Fibroblast of skin of back (primary cell): ENCODE measurements at regions not wholly inside any gene's neighbourhood (a gene's known extent, or its start where the extent isn't known, plus 50 kb on each side); places are given as distances from the start of the nearest gene placed in this dataset.
"Not testable (repeated sequence)": the region's sequence is repeated elsewhere in the genome, so short reads cannot be mapped to it uniquely, and the experiment has no call there.

Source experiments
- DNase-seq: peaks from one replicate; pipeline ENCODE4 v3.0.0-alpha.2; 2013

DNA sequence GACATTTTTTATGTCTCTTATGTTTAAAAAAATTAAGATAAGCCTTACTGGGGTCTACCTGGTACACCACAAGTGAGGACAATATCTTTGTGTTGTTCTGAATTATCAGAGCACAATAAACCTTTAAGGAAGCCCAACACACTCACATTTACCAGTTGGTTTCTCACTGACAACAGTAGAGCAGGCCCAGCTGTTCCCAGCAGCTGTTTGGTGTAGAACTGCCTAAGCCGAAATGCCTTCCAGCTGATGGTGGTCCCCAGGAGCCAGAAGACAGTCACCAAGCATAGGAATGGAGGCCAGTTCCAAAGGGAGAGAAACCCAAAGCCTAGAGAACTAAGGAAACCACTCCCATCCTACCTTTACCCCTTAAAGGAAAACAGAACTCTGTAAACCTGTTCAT is 428.6 kb upstream of the CAMK1G start:
- DNase-seq, result no peak

DNA sequence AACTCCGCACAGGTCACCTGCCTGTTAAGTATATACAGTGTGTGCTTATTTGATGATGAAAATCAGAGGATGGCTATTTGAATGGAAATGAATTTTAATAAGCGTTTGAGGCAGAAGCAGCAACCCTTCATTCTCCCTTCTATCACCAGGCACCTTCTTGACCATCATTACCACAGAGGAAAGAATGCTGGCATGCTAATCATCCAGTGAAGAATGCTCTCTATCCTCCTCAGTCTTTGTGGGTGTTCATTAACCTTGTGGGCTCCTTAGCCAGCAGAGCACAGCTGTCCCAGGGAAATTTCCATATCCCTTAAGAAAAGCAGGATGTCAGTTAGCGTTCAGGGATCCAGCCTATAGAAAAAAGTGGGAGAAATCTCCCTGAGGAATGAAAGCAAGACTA is 428.0 kb upstream of the CAMK1G start:
- DNase-seq, result no peak

DNA sequence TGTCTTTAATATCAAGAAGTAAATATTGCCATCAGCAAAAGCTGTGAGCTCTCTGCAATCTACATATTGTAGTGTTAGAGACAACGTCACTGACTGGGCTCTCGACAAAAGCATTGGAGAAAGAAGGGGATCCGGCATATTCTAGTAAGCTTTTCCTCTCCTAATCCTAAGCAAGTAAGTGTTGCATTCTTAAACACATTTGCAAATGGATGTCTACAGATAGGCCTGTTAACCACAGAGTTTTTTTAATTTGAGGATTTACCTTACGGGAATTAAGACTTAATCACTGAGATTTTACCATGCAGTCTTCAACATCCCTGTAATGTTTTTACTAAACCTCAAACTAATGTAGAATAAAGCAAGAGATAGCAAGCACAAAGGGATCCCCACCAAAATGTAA is 426.5 kb upstream of the CAMK1G start:
- DNase-seq, result no peak

DNA sequence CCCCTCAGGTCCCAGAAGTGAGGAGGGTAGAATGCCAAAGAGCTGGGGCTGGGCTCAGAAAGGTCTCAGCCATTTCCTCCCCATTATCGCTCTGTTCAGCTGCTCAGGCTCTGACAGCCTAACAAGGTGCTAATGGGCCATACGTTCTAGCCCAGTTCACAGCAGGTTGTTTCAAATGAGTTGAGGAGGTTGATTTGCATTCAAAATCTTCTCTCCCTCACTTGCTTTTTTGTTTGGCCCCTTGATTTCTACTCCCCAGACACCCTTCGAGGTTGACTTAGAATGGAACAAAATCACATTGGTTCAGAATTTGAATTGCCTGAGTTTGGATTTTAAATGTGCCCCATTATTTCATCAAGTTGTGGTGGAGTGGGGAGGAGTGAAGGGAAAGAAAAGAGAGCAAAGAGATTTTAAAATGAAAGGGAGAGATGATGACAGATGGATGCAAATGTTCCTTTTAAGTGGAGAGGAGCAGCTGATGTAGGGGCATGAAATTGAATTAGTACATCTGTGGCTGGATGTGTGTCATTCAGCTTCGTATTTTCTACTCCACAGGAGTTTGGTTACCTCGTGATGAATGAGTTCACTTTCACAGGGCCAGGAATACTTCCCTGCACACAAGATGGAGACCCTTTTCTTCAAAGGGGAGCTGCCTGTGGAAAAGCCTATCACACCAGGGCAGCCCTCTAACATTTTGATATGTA is 425.8 kb upstream of the CAMK1G start:
- no peak for DNase-seq

DNA sequence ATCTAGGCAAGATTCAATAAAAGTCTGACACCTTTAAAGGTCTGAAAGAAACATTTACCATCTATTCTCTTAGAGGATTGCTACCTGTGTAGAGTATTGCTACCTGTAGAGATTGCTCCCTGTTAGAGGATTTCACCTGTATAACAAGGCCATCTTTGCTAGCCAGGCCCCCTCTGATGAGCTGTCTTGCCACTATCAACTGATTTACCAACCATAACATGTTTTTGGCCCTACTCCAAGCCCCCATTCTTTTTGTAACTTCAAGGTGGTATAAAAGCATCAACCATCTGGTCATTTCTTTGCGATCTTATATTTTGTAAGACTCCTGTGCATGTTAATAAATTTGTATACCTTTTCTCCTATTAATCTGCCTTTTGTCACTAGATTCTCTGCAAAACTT is 424.7 kb upstream of the CAMK1G start:
- no peak for DNase-seq

DNA sequence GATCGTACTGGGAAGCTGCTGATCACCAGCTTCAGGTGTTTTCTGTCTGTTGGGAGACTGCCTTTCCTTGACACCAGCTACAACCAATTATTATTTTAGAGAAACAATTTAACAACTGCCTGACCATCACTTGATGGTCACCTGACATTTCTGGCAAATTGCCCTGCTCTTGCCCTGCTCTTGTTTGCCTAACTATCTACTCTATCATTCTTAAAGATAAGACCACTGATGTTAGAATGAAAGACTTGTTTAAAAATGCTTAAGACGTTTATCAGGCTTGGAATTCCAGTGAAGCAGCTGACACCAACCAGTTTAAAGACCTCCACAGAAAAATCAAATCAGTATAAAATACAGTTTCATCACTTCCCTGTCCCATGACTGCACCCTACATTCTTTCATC is 423.3 kb upstream of the CAMK1G start:
- no peak for DNase-seq

DNA sequence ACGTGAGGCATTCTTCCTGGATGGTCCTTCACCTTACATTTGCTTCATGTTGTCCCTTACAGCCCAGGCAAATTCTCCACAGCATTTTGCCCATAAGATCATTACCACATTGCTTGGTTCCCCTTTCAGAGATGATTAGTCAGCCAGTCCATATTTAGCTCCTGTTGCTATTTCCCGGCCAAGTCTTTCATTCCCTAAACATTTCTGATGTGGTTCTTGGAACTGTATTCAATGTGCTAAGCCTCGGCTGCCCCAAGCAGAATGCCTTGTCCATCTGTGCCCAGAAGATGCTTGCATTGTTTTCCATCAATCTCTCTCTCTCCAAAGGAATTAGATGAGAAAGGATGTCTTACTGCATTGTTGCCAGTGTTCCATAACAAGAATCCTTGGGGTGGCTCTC is 420.9 kb upstream of the CAMK1G start:
- DNase-seq, result no peak

DNA sequence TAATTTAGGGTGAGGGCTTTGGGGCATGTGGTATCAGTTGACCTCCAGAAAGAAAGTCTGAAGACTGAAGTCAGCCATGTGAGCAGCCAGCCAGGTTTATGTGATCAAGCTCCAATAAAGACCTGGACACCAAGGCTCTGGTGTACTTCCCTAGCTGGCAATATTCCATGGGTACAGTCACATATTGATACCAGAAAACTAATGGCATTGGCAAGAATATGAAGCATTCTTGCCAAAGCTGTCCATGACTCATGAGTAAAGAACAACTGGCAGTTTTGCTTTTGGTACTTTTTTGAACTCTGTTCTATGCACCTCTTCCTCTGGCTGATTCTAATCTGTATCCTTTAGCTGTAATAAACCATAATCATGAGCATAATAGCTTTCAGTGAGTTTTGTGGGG is 415.3 kb upstream of the CAMK1G start:
- DNase-seq, result no peak

DNA sequence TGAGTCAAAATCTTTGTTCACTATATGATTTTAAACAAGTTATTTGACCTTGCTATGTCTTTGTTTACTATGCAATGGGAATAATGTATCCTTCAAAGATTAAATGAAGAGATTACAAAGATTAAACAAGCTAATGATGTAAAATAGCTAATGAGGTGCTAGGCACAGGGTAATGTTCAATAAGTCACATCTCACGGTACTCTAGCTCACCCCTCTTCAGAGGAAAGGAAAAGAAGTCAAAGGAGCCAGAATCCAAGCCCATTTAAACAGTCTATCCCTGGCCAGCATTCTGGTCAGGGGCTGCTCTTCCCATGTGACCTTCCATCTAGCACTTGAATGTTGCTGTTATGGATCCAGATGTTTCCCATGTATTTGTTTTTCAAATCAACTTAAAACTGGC is 412.4 kb upstream of the CAMK1G start:
- no peak for DNase-seq

DNA sequence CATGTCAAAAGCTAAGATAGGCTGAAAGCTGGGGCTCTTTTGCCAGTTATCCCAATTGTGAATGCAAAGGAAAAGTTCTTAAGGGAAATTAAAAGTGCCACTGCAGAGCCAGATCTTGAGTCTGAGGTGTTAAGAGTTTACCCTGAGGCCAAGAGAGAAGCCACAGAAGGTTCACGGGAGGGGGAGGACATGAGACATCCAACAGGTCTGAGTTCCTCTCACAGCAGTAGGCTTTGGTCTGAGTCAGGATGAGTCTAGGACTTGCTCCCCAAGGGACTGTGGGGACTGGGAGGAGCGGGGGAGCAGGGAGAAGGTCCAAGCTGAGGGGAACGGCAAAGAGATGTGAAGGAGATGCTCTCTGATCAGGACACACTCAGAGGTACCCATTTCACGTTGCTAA is 411.2 kb upstream of the CAMK1G start:
- no peak for DNase-seq

DNA sequence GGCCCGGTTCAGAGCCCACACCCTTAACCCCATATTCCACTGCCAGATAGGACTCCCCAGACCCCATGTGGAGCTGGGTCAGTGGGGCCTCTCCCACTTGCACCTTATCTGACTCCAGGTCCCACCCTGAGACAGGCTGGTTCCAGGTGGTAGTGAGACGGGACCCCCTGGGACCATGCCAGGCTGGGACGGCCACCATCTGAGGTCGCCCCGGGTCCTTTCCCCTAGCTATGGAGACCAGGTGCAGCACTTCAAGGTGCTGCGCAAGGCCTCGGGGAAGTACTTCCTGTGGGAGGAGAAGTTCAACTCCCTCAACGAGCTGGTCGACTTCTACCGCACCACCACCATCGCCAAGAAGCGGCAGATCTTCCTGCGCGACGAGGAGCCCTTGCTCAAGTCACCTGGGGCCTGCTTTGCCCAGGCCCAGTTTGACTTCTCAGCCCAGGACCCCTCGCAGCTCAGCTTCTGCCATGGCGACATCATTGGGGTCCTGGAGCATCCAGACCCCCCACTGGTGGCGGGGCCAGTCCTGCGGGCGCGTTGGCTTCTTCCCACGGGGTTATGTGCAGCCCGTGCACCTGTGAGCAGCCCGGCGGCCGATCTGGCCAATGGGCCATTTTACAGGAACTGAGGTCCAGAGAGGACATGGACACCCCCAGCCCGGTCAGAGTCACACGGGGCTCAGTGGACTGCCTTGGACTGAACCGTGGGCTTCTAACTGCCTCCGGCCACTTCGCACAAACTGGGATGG is 410.5 kb upstream of the CAMK1G start:
- not testable (repeated sequence) for DNase-seq

DNA sequence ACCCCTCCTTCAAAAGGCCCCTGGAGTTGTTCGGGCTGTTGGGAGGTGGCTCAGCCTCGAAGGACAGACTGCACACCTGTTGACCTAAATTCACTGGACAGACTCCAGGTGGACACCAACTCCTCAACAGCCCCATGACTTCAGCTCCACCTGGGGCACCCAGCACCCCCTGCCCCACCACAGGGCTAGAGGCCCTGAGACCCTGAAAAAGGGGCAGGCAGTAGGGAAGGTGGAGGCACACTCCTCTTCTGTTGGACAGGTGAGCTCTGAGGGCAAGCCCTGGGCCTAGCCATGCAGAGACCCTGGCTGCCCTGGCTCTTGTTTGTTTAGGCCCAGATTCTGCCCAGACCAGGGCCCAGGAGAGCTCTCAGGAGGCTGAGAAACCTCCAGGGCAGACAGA is 409.7 kb upstream of the CAMK1G start:
- DNase-seq, result not testable (repeated sequence)

DNA sequence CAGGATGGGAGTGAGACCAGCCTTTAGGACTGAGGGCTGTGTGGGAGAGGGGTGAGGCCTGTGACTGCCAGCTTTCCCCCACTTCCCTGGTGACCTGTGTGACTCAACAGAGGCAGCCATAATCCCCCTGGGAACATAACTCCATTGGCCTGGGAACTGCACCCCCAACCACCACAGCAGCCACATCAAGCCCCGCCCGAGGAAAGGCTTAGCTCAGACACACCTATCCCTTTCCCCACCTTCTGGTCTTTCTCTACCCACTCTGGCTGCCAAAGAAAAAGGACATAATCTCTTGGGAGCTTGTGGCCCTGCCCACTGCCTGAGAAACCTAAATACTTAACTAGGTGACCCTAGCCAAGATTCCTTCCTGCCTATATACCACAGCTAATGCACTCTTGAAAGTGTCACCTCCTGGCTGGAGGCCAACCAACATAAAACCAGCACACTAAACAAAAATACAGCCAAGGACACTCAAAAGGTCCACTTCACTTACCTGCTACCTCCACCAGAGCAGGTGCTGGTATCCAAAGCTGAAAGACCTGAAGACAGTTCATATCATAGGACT is 406.6 kb upstream of the CAMK1G start:
- DNase-seq, result no peak

DNA sequence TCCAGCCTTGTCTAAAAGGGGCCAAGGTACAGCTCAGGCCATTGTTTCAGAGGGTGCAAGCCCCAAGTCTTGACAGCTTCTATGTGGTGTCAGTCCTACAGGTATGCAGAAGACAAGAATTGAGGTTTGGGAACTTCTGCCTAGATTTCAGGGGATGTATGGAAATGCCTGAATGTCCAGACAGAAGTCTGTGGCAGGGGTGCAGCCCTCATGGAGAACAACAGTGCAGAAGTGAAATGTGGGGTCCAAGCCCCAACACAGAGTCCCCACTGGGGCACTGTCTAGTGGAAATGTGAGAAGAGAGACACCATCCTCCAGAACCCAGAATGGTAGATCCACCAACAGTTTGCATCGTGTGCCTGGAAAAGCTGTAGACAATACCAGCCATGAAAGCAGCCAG is 400.3 kb upstream of the CAMK1G start:
- no peak for DNase-seq

DNA sequence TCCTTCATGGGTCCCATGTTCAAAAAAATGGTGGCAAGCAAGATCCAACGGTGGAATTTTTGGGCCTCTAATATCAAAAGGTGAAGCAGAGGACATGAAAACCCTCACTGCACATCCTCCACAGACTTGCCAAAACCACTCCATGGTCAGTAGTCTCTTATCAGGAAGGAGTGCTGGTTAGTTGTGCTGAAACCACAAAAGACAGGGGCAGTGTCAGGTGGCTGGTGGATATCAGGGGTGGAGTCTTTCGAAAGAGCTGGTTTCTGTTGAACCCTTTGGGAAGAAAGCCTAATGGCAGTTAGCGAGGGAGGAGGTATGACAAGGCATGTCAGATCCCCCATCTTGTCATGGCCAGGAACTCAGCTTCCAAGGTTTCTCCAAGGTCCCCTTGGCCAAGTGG is 395.9 kb upstream of the CAMK1G start:
- no peak for DNase-seq

DNA sequence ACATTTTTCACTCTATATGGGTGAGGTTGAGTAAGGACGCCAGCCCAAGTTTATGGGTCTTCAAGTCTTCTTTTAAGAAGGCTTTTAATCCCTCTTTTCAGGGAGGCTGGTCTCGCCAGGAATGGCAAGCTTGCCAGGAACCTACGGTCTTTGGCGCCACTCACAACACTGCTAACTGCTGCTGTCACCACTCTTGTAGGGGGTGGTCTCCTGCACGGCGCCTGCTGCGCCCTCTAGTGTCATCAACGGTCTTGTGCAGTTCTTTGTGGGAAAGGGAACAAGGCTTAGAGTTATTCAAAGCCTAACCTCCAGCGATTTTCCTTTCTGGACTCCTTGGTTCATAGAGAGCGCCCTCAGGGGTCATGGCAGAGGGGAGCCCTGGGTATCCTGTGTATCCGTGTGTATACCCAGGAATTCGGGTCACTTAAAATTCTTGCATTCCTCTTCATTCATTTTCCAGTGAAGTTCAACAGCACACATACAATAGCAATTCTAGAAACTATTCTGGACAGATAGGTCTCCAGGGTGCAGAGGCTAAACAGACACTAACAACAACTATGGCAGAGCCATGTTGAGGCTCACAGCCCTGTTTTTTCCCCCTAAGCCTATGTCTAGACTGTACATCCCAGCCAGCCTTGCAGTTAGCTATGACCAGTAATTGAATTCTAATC is 392.8 kb upstream of the CAMK1G start:
- DNase-seq, result peak; percentile 57

DNA sequence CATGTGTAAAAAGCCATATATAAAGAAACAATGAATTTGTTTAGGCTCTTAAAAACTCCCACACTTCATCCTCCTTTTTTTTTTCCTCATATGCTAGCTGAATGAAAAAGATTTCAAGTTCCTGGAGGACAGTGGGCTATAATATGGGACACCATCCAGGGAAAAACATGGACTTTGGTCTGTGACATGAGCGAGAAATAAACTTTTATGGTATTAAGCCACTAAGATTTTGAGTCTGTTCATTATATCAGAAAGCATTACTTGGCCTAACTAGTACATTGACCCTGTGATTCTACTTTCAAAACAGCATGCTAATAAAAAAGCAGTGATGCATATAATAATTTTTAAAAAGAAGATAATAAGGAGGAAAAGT is 392.3 kb upstream of the CAMK1G start:
- DNase-seq, result no peak

DNA sequence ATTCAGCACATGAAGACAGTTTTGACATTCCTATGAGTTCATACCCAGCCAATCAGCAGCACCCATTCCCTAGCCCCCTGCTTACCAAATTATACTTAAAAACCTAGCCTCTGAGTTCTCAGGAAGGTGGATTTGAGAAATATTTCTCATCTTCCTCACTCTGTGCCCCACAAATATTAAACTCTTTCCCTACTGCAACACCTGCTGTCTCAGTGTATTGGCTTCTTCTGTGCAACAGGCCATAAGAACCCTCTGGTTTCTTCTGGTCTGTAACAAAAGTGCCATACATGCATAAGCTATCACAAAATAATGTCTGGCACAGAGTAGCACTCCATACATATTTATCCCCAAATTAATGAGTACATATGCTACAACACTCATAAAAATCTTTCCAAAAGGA is 387.4 kb upstream of the CAMK1G start:
- DNase-seq, result no peak

DNA sequence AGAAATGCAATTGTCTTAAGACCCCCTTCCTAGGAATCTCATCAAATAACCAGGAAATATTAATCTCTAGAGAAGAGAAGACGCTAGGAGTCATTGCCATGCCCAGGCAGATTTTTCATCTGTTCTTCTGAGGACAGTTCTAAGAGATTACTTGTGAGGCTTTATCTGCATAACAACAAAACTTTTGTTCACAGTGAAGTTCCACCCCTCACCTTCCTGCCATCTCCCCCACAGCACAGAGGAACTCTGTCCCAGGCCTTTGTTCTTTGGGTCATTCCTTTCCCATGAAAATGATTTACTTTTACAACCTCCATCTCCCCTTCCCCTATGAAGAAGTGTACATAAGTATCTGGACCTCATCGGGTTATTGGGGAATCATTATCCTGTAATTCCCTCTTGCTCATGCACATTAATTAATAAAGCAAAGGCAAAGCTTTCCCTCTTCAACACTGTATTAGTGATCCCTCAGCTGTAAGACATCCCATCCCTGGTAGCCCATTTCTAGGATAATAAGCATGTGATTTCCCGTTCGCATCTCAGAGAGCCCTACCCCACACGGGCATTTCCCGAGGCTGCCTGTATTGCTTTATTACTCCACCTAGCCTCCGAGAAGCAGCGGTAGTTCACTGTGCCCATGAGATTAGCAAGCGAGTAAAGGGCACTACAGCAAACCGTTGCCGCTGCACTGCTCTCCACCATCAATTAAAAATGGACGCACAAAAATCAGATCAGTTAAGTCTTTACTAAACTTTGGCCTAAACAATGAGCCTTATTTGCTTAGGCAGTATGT is 384.4 kb upstream of the CAMK1G start:
- no peak for DNase-seq

DNA sequence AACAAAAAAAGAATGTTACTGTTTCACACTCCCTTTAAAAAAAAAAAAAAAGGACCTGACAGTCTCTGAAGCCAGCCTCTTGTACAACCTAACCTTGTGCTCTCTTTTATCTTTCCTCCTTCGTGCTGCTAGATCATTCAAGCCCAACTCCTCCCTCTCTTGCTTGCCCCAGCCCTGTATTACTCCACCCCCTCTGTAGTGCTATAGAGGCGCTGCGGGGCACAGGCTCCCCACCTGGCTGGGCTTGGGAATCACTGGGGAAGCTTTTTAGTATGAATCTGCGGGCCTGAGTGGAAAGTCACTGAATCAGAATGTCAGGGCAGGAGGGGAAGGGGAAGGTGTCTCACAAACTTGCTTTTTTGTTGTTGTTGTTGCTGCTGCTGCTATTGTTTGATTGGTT is 383.7 kb upstream of the CAMK1G start:
- DNase-seq, result no peak

DNA sequence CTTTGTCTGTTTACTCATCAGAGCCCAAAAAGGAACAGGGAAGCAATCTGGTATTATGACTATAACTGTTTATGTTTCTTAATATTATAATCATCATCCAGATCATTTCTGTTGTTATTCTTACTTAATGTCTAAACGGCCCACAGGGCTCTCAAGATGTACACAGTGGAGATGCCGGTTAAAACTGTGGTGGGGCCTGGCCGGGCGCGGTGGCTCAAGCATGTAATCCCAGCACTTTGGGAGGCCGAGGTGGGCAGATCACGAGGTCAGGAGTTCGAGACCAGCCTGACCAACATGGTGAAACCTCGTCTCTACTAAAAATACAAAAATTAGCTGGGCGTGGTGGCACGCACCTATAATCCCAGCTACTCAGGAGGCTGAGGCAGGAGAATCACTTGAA is 381.2 kb upstream of the CAMK1G start:
- not testable (repeated sequence) for DNase-seq

DNA sequence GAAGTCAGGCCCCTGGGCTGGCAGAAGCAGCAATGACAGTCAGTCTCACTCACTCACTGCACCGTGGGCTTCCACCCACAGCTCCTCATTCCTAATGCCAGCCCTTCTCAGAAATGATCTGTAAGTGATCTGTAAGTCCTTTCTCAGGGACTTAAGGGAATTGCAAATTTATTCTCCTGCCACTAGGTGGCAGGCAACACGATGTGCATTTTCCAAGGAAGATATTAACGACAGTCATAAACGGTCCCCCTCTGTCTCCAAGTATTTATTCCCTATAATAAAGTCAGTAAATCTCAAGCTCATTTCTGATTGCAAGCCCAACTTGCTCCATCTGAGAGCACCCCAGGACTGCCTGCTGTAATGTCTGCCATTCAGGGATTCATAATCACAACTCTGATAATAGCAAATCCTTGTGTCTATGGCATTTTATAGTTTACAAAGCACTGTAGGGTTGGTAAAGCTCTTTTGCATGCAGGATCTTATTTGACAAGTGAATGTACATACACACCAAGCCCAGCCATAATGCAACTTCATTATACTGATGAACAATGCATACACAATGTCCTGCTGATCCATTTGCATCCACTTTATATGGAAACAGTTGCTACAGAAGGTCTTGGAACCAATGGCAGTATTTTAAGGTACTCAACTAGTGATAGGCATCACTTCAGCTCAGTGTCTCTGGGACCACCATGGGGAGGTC is 380.5 kb upstream of the CAMK1G start:
- DNase-seq, result peak; percentile 68
